PC-3 (cell line): ENCODE measurements at regions not wholly inside any gene's neighbourhood (a gene's known extent, or its start where the extent isn't known, plus 50 kb on each side); places are given as distances from the start of the nearest gene placed in this dataset.
A peak's percentile ranks its signal among the peaks of the same experiment; 100 is the strongest.

Source experiments
- ATAC-seq: fragments of 200-7000 bp; cut with Tn5 transposase; 2 replicates; pipeline ENCODE4 v1.9.1; 2020; ENCODE audit warnings: mild to moderate bottlenecking, moderate library complexity
- BruUV-seq: library from RNA; stranded (reverse); fragments of 400-500 nt; replicated peaks from 2 replicates; lab custom pipeline; 2021; lab: Mats Ljungman, UMichigan
- CTCF ChIA-PET: fragments of 300-600 bp; sonication (Branson Sonifier 250); formaldehyde crosslinking; loops from one replicate; lab custom pipeline; 2022; ENCODE audit warnings: antibody characterized with exemption; lab: Charles Lee
- POLR2A ChIA-PET: fragments of 300-600 bp; sonication (Branson Sonifier 250); formaldehyde crosslinking; loops from one replicate; lab custom pipeline; 2022; ENCODE audit warnings: antibody characterized with exemption; ENCODE audit not compliant: unreplicated experiment; lab: Charles Lee
- DNase-seq: peaks from one replicate; pipeline ENCODE4 v3.0.0-alpha.2; 2015
- H2AFZ ChIP-seq: fragments of 300-600 bp; sonication (generic); 2 replicates; pipeline ENCODE4 v1.6.0; 2016; ENCODE audit warnings: antibody characterized with exemption, low read length
- H3F3A ChIP-seq: fragments of 300-600 bp; sonication (generic); one replicate; pipeline ENCODE4 v1.6.0; 2017; ENCODE audit warnings: antibody characterized with exemption, low read length, control low read depth, mild to moderate bottlenecking; ENCODE audit not compliant: unreplicated experiment
- H3K27ac ChIP-seq: fragments of 300-600 bp; sonication (generic); 2 replicates; pipeline ENCODE4 v1.5.1; 2016; ENCODE audit warnings: mild to moderate bottlenecking, low read length
- H3K27me3 ChIP-seq: fragments of 300-600 bp; sonication (generic); 2 replicates; pipeline ENCODE4 v1.6.1; 2016; ENCODE audit warnings: low read length, mixed read lengths
- H3K36me3 ChIP-seq: fragments of 300-600 bp; sonication (generic); 2 replicates; pipeline ENCODE4 v1.6.1; 2016; ENCODE audit warnings: low read depth, mixed run types, low read length, mixed read lengths
- H3K4me1 ChIP-seq: fragments of 300-600 bp; sonication (generic); 2 replicates; pipeline ENCODE4 v1.5.1; 2016; ENCODE audit warnings: low read length; ENCODE audit not compliant: insufficient read depth
- H3K4me2 ChIP-seq: fragments of 300-600 bp; sonication (generic); 2 replicates; pipeline ENCODE4 v1.6.0; 2016; ENCODE audit warnings: low read length
- H3K4me3 ChIP-seq: fragments of 300-600 bp; sonication (generic); 2 replicates; pipeline ENCODE4 v1.5.1; 2016; ENCODE audit warnings: mild to moderate bottlenecking, low read length, mixed read lengths
- H3K79me2 ChIP-seq: fragments of 300-600 bp; sonication (generic); 2 replicates; pipeline ENCODE4 v1.6.1; 2017; ENCODE audit warnings: low read length, mixed read lengths
- H3K9ac ChIP-seq: fragments of 300-600 bp; sonication (generic); 2 replicates; pipeline ENCODE4 v1.6.0; 2016; ENCODE audit warnings: mild to moderate bottlenecking, low read length
- H3K9me2 ChIP-seq: fragments of 300-600 bp; sonication (generic); replicated peaks from 2 replicates; pipeline ENCODE4 v1.6.1; 2016; ENCODE audit warnings: mixed run types, low read length, mixed read lengths
- H3K9me3 ChIP-seq: fragments of 300-600 bp; sonication (generic); 2 replicates; pipeline ENCODE4 v1.6.1; 2016; ENCODE audit warnings: low read length, mixed read lengths
- H4K20me1 ChIP-seq: fragments of 300-600 bp; sonication (generic); 2 replicates; pipeline ENCODE4 v1.6.1; 2016; ENCODE audit warnings: low read length, mixed read lengths
- EZH2 ChIP-seq: fragments of 300-600 bp; sonication (generic); IDR thresholded peaks from one replicate; pipeline ENCODE4 v1.6.1; 2017; ENCODE audit warnings: antibody characterized with exemption, mild to moderate bottlenecking, low read length; ENCODE audit not compliant: unreplicated experiment
- EZH2phosphoT487 ChIP-seq: fragments of 300-600 bp; sonication (generic); IDR thresholded peaks from 2 replicates; pipeline ENCODE4 v1.6.1; 2018; ENCODE audit warnings: mild to moderate bottlenecking, antibody characterized with exemption, low read length, borderline replicate concordance
- intact Hi-C: fragments of 100-400 bp; cut with micrococcal nuclease; formaldehyde crosslinking; loops from 2 replicates; pipeline ENCODE4 v1.9.0; 2023
- TF ChIP-seq, protein P1 (sequence below): fragments of 300-600 bp; sonication (generic); conservative IDR thresholded peaks from 2 replicates; pipeline ENCODE4 v1.5.1; 2017; ENCODE audit warnings: antibody characterized with exemption, low read depth, mild to moderate bottlenecking, low read length

DNA sequence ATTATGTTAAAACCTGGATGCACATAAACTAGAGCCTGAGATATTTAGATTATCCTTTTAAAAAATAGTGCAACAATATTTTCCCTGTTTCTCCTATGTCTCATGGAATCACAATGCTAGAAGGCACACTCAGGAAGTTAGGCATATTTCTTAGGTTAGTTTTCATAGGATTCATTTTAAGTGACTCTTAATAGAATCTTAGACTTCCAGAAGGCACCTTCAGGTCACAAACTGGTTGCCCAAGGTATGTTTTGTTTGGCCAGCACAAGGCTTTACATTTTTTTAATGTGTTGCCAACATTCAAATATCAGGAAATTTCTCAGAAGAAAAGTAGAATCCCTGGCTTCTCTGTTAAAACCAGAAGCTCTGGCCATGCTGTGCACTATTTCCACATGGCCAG lies 129.3 kb downstream of the LNPK start:
- Histone ChIP-seq H3K9me2 (no peaks in the 10 kb centered on the region), H3K36me3 (no peaks in the 10 kb centered on the region), H3F3A (no peaks in the 10 kb centered on the region), H3K9ac (no peak overlapping the region), H3K27me3 (peaks cover 41% of the 10 kb centered on the region), H3K27ac (no peak overlapping the region), H2AFZ (no peak overlapping the region), H3K4me3 (no peak overlapping the region), H3K9me3 (no peaks in the 10 kb centered on the region), H3K79me2 (no peaks in the 10 kb centered on the region), H3K4me1 (no peaks in the 10 kb centered on the region), H4K20me1 (no peaks in the 10 kb centered on the region), H3K4me2 (no peak overlapping the region)
- DNase-seq: peak; percentile 2
- no peak for ATAC-seq
- no TSS peak for BruUV-seq
- ChIA-PET POLR2A (no interaction called here), CTCF (no interaction called here)
- TF ChIP-seq EZH2: no peak
- TF ChIP-seq EZH2phosphoT487: no peak
- TF ChIP-seq, protein P1, sequence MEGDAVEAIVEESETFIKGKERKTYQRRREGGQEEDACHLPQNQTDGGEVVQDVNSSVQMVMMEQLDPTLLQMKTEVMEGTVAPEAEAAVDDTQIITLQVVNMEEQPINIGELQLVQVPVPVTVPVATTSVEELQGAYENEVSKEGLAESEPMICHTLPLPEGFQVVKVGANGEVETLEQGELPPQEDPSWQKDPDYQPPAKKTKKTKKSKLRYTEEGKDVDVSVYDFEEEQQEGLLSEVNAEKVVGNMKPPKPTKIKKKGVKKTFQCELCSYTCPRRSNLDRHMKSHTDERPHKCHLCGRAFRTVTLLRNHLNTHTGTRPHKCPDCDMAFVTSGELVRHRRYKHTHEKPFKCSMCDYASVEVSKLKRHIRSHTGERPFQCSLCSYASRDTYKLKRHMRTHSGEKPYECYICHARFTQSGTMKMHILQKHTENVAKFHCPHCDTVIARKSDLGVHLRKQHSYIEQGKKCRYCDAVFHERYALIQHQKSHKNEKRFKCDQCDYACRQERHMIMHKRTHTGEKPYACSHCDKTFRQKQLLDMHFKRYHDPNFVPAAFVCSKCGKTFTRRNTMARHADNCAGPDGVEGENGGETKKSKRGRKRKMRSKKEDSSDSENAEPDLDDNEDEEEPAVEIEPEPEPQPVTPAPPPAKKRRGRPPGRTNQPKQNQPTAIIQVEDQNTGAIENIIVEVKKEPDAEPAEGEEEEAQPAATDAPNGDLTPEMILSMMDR: no peak
- intact Hi-C loops: no loop called here

DNA sequence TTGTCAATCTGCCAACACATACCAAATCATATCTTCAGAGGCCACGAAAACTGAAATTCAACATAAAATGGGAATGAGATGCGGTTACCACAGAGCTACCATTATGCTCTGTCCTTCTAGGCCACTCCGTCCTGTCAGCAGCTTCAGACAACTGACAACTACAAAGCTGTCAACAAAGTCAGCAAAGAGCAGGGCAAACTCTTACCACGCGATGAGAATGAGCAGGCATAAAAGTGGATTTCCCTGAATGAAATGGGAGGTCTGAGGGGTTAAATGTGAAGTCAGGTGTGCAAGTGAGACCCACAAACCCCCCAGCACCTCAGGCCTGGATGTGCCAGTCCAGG lies 130.1 kb downstream of the LNPK start:
- Histone ChIP-seq H3K36me3 (no peaks in the 10 kb centered on the region), H3K79me2 (no peaks in the 10 kb centered on the region), H2AFZ (no peak overlapping the region), H4K20me1 (no peaks in the 10 kb centered on the region), H3K4me1 (no peaks in the 10 kb centered on the region), H3K9ac (no peak overlapping the region), H3K4me3 (no peak overlapping the region), H3F3A (no peaks in the 10 kb centered on the region), H3K27ac (no peak overlapping the region), H3K4me2 (no peak overlapping the region), H3K9me3 (no peaks in the 10 kb centered on the region), H3K9me2 (no peaks in the 10 kb centered on the region), H3K27me3 (peaks cover 48% of the 10 kb centered on the region)
- ATAC-seq (no peak), DNase-seq (no peak)
- TF ChIP-seq, protein P1: no peak
- TF ChIP-seq EZH2 (no peak), EZH2phosphoT487 (no peak)
- ChIA-PET CTCF (no interaction called here), POLR2A (no interaction called here)
- intact Hi-C loops: no loop called here
- BruUV-seq: no TSS peak

DNA sequence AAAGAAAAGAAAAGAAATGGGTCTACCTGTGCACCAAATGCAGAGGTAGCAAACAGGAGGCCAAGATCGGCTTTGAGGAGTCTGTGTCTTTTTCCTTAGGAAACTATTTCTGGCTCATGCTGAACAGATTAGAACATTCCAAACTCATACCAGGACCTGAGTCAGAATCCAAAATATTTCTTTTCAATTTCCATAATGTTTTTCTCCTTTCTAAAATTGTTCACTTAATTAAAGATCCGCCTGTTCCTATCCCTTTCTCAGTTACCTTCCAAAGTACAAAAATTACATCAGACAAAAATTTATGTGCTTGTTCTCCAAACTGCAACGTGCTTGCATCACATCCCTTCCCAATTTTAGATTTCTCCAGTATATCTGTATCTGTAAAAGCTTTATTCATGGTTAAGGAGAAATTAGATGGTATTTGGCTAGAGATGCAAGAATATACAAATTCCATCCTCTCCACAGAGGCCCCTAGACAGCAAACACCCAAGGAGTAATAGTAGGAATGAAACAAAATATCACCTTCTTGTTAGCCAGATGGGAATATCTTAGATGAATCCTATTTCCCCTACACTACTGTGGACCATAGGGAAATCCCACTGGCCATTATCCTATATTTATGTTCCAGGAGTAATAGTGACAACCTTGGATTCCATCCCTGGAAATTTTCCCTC lies 130.6 kb downstream of the LNPK start:
- Histone ChIP-seq H3K9me2 (no peaks in the 10 kb centered on the region), H3K79me2 (no peaks in the 10 kb centered on the region), H3K9me3 (no peaks in the 10 kb centered on the region), H3K4me1 (no peaks in the 10 kb centered on the region), H3F3A (no peaks in the 10 kb centered on the region), H3K4me3 (no peak overlapping the region), H3K36me3 (no peaks in the 10 kb centered on the region), H2AFZ (no peak overlapping the region), H3K27me3 (peaks cover 53% of the 10 kb centered on the region), H3K9ac (no peak overlapping the region), H3K27ac (no peak overlapping the region), H4K20me1 (no peaks in the 10 kb centered on the region), H3K4me2 (no peak overlapping the region)
- intact Hi-C loops: no loop called here
- DNase-seq: no peak
- POLR2A ChIA-PET: no interaction called here
- TF ChIP-seq, protein P1: no peak
- TF ChIP-seq EZH2 (no peak), EZH2phosphoT487 (no peak)
- no peak for ATAC-seq
- CTCF ChIA-PET: no interaction called here
- BruUV-seq: no TSS peak
